K562 (cell line): ENCODE measurements at regions not wholly inside any gene's neighbourhood (a gene's known extent, or its start where the extent isn't known, plus 50 kb on each side); places are given as distances from the start of the nearest gene placed in this dataset.

Source experiments
- RB1 ChIP-seq: fragments of 450-650 bp; IDR thresholded peaks from 2 replicates; pipeline ENCODE4 v1.6.1; 2017; ENCODE audit warnings: low read depth, mild to moderate bottlenecking
- TF ChIP-seq, protein P1 (sequence below), 3 experiments: IDR thresholded peaks in 2 of 3; conservative IDR thresholded peaks in 1 of 3; 2 replicates each; pipeline ENCODE4 v1.5.1; 2011 to 2012; ENCODE audit warnings: low read length in 3 of 3, mild to moderate bottlenecking in 3 of 3, control low read depth in 2 of 3, improper control_type of control experiment in 1 of 3, inconsistent platforms in 1 of 3, low read depth in 1 of 3, mixed read lengths in 1 of 3, moderate library complexity in 1 of 3; ENCODE audit not compliant: insufficient read depth in 2 of 3
- TF ChIP-seq, protein P2 (sequence below): fragments of 250-450 bp; sonication (Bioruptor Pico); IDR thresholded peaks from 2 replicates; pipeline ENCODE4 v1.5.0; 2021; ENCODE audit warnings: mild to moderate bottlenecking, borderline replicate concordance
- TF ChIP-seq, protein P3 (sequence below): sonication (generic); formaldehyde crosslinking; IDR thresholded peaks from 2 replicates; pipeline ENCODE4 v1.9.0; 2022; ENCODE audit warnings: mild to moderate bottlenecking, missing genetic modification reagents

DNA sequence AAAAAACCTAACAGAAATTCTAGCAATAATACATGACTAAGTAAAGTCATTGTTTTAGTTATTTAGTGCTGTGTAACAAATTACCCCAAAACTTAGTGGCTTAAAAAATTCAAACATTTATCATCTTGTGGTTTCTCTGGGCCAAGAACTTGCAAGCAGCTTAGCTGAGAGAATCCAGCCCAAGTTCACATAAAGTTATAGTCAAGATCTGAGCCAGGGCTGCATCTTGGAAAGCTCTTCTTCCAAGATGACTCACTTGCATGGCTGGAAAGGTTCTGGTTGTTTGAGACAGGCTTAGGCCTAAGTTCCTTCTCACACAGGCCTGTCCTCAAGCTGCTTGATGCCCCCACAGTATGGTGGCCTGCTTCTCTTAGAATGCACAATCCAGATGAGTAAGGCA, 217.8 kb upstream of the TSHZ2 start:
- TF ChIP-seq, protein P1, sequence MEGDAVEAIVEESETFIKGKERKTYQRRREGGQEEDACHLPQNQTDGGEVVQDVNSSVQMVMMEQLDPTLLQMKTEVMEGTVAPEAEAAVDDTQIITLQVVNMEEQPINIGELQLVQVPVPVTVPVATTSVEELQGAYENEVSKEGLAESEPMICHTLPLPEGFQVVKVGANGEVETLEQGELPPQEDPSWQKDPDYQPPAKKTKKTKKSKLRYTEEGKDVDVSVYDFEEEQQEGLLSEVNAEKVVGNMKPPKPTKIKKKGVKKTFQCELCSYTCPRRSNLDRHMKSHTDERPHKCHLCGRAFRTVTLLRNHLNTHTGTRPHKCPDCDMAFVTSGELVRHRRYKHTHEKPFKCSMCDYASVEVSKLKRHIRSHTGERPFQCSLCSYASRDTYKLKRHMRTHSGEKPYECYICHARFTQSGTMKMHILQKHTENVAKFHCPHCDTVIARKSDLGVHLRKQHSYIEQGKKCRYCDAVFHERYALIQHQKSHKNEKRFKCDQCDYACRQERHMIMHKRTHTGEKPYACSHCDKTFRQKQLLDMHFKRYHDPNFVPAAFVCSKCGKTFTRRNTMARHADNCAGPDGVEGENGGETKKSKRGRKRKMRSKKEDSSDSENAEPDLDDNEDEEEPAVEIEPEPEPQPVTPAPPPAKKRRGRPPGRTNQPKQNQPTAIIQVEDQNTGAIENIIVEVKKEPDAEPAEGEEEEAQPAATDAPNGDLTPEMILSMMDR (IDR thresholded peaks at IDR 0.05 in 2 of 3, conservative IDR thresholded peaks at IDR 0.05 in 1 of 3; ENCODE audit: insufficient read depth in 2 of 3, low read depth in 1 of 3, low read length in 3 of 3), result no peak
- no peak for TF ChIP-seq RB1
- TF ChIP-seq, protein P2, sequence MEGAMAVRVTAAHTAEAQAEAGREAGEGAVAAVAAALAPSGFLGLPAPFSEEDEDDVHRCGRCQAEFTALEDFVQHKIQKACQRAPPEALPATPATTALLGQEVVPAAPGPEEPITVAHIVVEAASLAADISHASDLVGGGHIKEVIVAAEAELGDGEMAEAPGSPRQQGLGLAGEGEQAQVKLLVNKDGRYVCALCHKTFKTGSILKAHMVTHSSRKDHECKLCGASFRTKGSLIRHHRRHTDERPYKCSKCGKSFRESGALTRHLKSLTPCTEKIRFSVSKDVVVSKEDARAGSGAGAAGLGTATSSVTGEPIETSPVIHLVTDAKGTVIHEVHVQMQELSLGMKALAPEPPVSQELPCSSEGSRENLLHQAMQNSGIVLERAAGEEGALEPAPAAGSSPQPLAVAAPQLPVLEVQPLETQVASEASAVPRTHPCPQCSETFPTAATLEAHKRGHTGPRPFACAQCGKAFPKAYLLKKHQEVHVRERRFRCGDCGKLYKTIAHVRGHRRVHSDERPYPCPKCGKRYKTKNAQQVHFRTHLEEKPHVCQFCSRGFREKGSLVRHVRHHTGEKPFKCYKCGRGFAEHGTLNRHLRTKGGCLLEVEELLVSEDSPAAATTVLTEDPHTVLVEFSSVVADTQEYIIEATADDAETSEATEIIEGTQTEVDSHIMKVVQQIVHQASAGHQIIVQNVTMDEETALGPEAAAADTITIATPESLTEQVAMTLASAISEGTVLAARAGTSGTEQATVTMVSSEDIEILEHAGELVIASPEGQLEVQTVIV, result no peak
- TF ChIP-seq, protein P3, sequence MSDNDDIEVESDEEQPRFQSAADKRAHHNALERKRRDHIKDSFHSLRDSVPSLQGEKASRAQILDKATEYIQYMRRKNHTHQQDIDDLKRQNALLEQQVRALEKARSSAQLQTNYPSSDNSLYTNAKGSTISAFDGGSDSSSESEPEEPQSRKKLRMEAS, result no peak
